Heart left ventricle (tissue), 13 donors: ENCODE measurements at regions not wholly inside any gene's neighbourhood (a gene's known extent, or its start where the extent isn't known, plus 50 kb on each side); places are given as distances from the start of the nearest gene placed in this dataset.
"Not testable (repeated sequence)": the region's sequence is repeated elsewhere in the genome, so short reads cannot be mapped to it uniquely, and the experiment has no call there.

ENCODE experiments used
- POLR2A ChIP-seq, 2 donors: fragments of 450-650 bp; IDR thresholded peaks; one replicate each; pipeline ENCODE4 v1.6.1; 2017; ENCODE audit warnings: antibody characterized with exemption in 2 of 2, mild to moderate bottlenecking in 2 of 2, moderate library complexity in 2 of 2
- TF ChIP-seq, protein P1 (sequence below), 12 donors: fragments of 200-600 bp; sonication (generic) in 4 of 12; IDR thresholded peaks; one replicate each; pipeline versions ENCODE4 v1.5.0 to v1.8.0; 2018 to 2022; ENCODE audit warnings: antibody characterized with exemption in 12 of 12, mild to moderate bottlenecking in 5 of 12
- donor health status: ischemic (EF 13 %, LVEDD 7.1; RV severe dilation, severe dysfunction).
- donor health status: DM: no; HTN: yes; CAD: no.
- donor health status: DM: no; HTN: no; CAD: no.
- donor health status: ischemic (EF 25% LVEDD 6.9; RV normal size, moderate dysfunction).
- donor health status: ischemic (EF 25% LVEDD 5.7; RV mildly dilated, moderate dysfunction).
- donor health status: ischemic (EF 35%, LVEDD 5.7; RV mildly dilated, moderate dysfunction).
- donor health status: nonischemic (EF 11% LVEDD 7.7; RV severe dilation, severe dysfunction).
- donor health status: DM: yes; HTN: yes; CAD: no.
- donor health status: PGD.
- donor health status: ischemic (EF 29% LVEDD 5.4; RV normal size, mild dysfunction).
- donor health status: nonischemic (EF 23%, LVEDD 6.1; RV moderate dilation, normal function).

DNA sequence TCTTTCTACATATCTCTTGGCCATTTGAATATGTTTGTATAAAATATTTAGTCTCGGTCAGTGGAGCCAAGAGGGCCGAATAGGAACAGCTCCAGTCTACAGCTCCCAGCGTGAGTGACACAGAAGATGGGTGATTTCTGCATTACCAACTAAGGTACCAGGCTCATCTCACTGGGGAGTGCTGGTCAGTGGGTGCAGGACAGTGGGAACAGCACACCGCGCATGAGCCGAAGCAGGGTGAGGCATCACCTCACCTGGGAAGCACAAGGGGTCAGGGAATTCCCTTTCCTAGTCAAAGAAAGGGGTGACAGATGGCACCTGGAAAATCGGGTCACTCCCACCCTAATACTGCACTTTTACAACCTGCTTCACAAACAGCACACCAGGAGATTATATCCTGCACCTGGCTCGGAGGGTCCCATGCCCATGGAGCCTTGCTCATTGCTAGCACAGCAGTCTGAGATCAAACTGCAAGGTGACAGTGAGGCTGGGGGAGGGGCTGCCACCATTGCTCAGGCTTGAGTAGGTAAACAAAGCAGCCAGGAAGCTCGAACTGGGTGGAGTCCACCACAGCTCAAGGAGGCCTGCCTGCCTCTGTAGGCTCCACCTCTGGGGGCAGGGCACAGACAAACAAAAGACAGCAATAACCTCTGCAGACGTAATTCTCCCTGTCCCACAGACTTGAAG, 1926.9 kb upstream of the DEFB115 start:
- TF ChIP-seq, protein P1, sequence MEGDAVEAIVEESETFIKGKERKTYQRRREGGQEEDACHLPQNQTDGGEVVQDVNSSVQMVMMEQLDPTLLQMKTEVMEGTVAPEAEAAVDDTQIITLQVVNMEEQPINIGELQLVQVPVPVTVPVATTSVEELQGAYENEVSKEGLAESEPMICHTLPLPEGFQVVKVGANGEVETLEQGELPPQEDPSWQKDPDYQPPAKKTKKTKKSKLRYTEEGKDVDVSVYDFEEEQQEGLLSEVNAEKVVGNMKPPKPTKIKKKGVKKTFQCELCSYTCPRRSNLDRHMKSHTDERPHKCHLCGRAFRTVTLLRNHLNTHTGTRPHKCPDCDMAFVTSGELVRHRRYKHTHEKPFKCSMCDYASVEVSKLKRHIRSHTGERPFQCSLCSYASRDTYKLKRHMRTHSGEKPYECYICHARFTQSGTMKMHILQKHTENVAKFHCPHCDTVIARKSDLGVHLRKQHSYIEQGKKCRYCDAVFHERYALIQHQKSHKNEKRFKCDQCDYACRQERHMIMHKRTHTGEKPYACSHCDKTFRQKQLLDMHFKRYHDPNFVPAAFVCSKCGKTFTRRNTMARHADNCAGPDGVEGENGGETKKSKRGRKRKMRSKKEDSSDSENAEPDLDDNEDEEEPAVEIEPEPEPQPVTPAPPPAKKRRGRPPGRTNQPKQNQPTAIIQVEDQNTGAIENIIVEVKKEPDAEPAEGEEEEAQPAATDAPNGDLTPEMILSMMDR (IDR thresholded peaks at IDR 0.05) = not testable (repeated sequence)
- TF ChIP-seq POLR2A (IDR thresholded peaks at IDR 0.05) = not testable (repeated sequence)
